GM23248 (cell line): ENCODE measurements at regions not wholly inside any gene's neighbourhood (a gene's known extent, or its start where the extent isn't known, plus 50 kb on each side); places are given as distances from the start of the nearest gene placed in this dataset.

Experiments
- EZH2 ChIP-seq: fragments of 200-600 bp; sonication (generic); IDR thresholded peaks from 2 replicates; pipeline ENCODE4 v1.6.1; 2018; ENCODE audit warnings: antibody characterized with exemption, mild to moderate bottlenecking; ENCODE audit not compliant: insufficient read depth, poor library complexity, severe bottlenecking
- EZH2phosphoT487 ChIP-seq: fragments of 200-600 bp; sonication (generic); IDR thresholded peaks from 2 replicates; pipeline ENCODE4 v1.6.1; 2018; ENCODE audit warnings: antibody characterized with exemption, moderate library complexity, mild to moderate bottlenecking, low read depth; ENCODE audit not compliant: insufficient read depth

GRCh38 chr6:76703786-76704185 lies 631.3 kb upstream of the IMPG1 start:
- TF ChIP-seq EZH2phosphoT487 (no peak), EZH2 (no peak)
